Thoracic aorta (tissue), 2 donors: ENCODE measurements at regions not wholly inside any gene's neighbourhood (a gene's known extent, or its start where the extent isn't known, plus 50 kb on each side); places are given as distances from the start of the nearest gene placed in this dataset.

Experiments
- ATAC-seq: fragments of 150-250 bp; one replicate; pipeline ENCODE4 v1.8.0; 2017; ENCODE audit warnings: low read depth; ENCODE audit not compliant: insufficient number of reproducible peaks, low FRiP score
- DNase-seq: peaks from one replicate; pipeline ENCODE4 v3.0.0-alpha.2; 2020; ENCODE audit warnings: low spot score
- H3K27ac ChIP-seq, 2 donors: fragments of 200-600 bp; sonication (generic); 1 replicate in 1 of 2; 2 replicates in 1 of 2; pipeline ENCODE4 v1.5.1; 2016; ENCODE audit warnings: mild to moderate bottlenecking in 2 of 2, moderate library complexity in 2 of 2
- H3K27me3 ChIP-seq: fragments of 200-600 bp; sonication (generic); replicated peaks from 2 replicates; pipeline ENCODE4 v1.6.0; 2016; ENCODE audit warnings: mild to moderate bottlenecking; ENCODE audit not compliant: insufficient read depth
- H3K36me3 ChIP-seq: fragments of 200-600 bp; sonication (generic); one replicate; pipeline ENCODE4 v1.5.1; 2016
- H3K4me1 ChIP-seq, 2 donors: fragments of 200-600 bp; sonication (generic); 1 replicate in 1 of 2; 2 replicates in 1 of 2; pipeline versions ENCODE4 v1.5.1 to v1.6.0; 2016; ENCODE audit warnings: low read depth in 2 of 2, mild to moderate bottlenecking in 1 of 2; ENCODE audit not compliant: control insufficient read depth in 1 of 2
- H3K4me3 ChIP-seq: fragments of 200-600 bp; sonication (generic); 2 replicates; pipeline ENCODE4 v1.5.1; 2016; ENCODE audit warnings: mild to moderate bottlenecking
- H3K9me3 ChIP-seq: fragments of 200-600 bp; sonication (generic); 2 replicates; pipeline ENCODE4 v1.5.1; 2016
- CTCF ChIP-seq: fragments of 200-600 bp; sonication (generic); IDR thresholded peaks from one replicate; pipeline ENCODE4 v1.5.1; 2019; ENCODE audit warnings: antibody characterized with exemption

- no peaks in the 10 kb centered on the region for H3K4me1 ChIP-seq
- H3K36me3 ChIP-seq = no peaks in the 10 kb centered on the region
- no peaks in the 10 kb centered on the region for H3K27me3 ChIP-seq
- no peak overlapping the region for H3K4me3 ChIP-seq
- H3K27ac ChIP-seq = no peak overlapping the region
- no peaks in the 10 kb centered on the region for H3K9me3 ChIP-seq
- DNase-seq (no peak), ATAC-seq (no peak)
- TF ChIP-seq CTCF = no peak
These were observed 236.6 kb upstream of the CHD6 start for GRCh38 chr20:41854765-41855164.

- no peaks in the 10 kb centered on the region for H3K27me3 ChIP-seq
- no peak overlapping the region for H3K27ac ChIP-seq
- no peaks in the 10 kb centered on the region for H3K4me1 ChIP-seq
- no peaks in the 10 kb centered on the region for H3K36me3 ChIP-seq
- ATAC-seq (no peak), DNase-seq (no peak)
- H3K9me3 ChIP-seq = no peaks in the 10 kb centered on the region
- no peak overlapping the region for H3K4me3 ChIP-seq
- TF ChIP-seq CTCF = no peak
These were observed 235.6 kb upstream of the CHD6 start for GRCh38 chr20:41853806-41854205.

GRCh38 chr20:41848180-41848579 lies 230.0 kb upstream of the CHD6 start:
- Histone ChIP-seq H3K27me3 (no peaks in the 10 kb centered on the region), H3K4me1 (no peaks in the 10 kb centered on the region), H3K9me3 (no peaks in the 10 kb centered on the region), H3K36me3 (no peaks in the 10 kb centered on the region), H3K4me3 (no peak overlapping the region), H3K27ac (no peak overlapping the region)
- no peak for DNase-seq
- no peak for ATAC-seq
- TF ChIP-seq CTCF = no peak

- ATAC-seq (no peak), DNase-seq (no peak)
- no peak overlapping the region for H3K4me3 ChIP-seq
- TF ChIP-seq CTCF = no peak
- no peaks in the 10 kb centered on the region for H3K27me3 ChIP-seq
- H3K27ac ChIP-seq = no peak overlapping the region
- no peaks in the 10 kb centered on the region for H3K36me3 ChIP-seq
- H3K9me3 ChIP-seq = no peaks in the 10 kb centered on the region
- H3K4me1 ChIP-seq = no peaks in the 10 kb centered on the region
These were observed 219.6 kb upstream of the CHD6 start for GRCh38 chr20:41837669-41838224.

GRCh38 chr20:41833739-41834138 lies 215.6 kb upstream of the CHD6 start:
- no peaks in the 10 kb centered on the region for H3K4me1 ChIP-seq
- no peaks in the 10 kb centered on the region for H3K36me3 ChIP-seq
- H3K9me3 ChIP-seq = no peaks in the 10 kb centered on the region
- TF ChIP-seq CTCF = no peak
- no peak for ATAC-seq
- H3K4me3 ChIP-seq = no peak overlapping the region
- no peak for DNase-seq
- no peak overlapping the region for H3K27ac ChIP-seq
- no peaks in the 10 kb centered on the region for H3K27me3 ChIP-seq
